ENCODE measurements at regions not wholly inside any gene's neighbourhood (a gene's known extent, or its start where the extent isn't known, plus 50 kb on each side); places are given as distances from the start of the nearest gene placed in this dataset.

DNA sequence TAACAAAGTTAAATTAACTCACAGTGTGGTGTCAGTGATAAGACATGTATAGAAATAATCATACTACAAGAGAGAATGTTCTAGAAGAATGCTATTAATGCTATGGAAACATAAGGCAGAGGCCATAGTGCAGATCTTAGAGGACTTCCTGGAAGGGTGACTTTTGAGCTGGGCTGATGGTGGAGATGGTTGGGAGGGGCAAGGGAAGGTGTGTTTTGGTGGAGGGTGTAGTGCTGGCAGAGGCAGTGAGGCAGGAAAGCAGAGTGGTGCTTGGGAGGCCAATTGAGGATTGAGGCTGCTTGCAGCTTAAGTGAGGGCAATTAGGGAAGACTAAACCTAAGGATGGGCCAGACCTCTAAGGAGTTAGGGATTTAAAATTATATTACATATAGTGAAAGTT, 58.5 kb upstream of the FNDC1 start:
- TF ChIP-seq EP300 (IDR thresholded peaks at IDR 0.05; ENCODE audit: low read depth) (no peak), POLR2AphosphoS5 (IDR thresholded peaks at IDR 0.05) (no peak), POLR2A (IDR thresholded peaks at IDR 0.05) (no peak)
- TF ChIP-seq, protein P1, sequence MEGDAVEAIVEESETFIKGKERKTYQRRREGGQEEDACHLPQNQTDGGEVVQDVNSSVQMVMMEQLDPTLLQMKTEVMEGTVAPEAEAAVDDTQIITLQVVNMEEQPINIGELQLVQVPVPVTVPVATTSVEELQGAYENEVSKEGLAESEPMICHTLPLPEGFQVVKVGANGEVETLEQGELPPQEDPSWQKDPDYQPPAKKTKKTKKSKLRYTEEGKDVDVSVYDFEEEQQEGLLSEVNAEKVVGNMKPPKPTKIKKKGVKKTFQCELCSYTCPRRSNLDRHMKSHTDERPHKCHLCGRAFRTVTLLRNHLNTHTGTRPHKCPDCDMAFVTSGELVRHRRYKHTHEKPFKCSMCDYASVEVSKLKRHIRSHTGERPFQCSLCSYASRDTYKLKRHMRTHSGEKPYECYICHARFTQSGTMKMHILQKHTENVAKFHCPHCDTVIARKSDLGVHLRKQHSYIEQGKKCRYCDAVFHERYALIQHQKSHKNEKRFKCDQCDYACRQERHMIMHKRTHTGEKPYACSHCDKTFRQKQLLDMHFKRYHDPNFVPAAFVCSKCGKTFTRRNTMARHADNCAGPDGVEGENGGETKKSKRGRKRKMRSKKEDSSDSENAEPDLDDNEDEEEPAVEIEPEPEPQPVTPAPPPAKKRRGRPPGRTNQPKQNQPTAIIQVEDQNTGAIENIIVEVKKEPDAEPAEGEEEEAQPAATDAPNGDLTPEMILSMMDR (IDR thresholded peaks at IDR 0.05): no peak
